ENCODE measurements at regions not wholly inside any gene's neighbourhood (a gene's known extent, or its start where the extent isn't known, plus 50 kb on each side); places are given as distances from the start of the nearest gene placed in this dataset.

- TF ChIP-seq ZNF396 (CRISPR knock-in tag; IDR thresholded peaks at IDR 0.05; ENCODE audit: borderline replicate concordance) (no peak), CTCF (IDR thresholded peaks at IDR 0.05) (no peak), ELF4 (CRISPR knock-in tag; IDR thresholded peaks at IDR 0.05; ENCODE audit: low read depth) (no peak), ZNF263 (CRISPR knock-in tag; IDR thresholded peaks at IDR 0.05; ENCODE audit: low read depth) (no peak), TEAD1 (CRISPR knock-in tag; IDR thresholded peaks at IDR 0.05) (no peak), ZSCAN18 (CRISPR knock-in tag; IDR thresholded peaks at IDR 0.05) (no peak), SOX15 (CRISPR knock-in tag; IDR thresholded peaks at IDR 0.05) (no peak), ZNF121 (CRISPR knock-in tag; IDR thresholded peaks at IDR 0.05) (no peak), FOXP1 (CRISPR knock-in tag; IDR thresholded peaks at IDR 0.05; ENCODE audit: borderline replicate concordance) (no peak), MAX (CRISPR knock-in tag; IDR thresholded peaks at IDR 0.05) (no peak), USF2 (CRISPR knock-in tag; IDR thresholded peaks at IDR 0.05) (no peak), ZNF671 (CRISPR knock-in tag; IDR thresholded peaks at IDR 0.05) (no peak)
Measured at GRCh38 chr15:67906382-67906781, 66.5 kb upstream of the RNU6-1 start.

Measured in WTC11 (cell line).